ENCODE measurements at regions not wholly inside any gene's neighbourhood (a gene's known extent, or its start where the extent isn't known, plus 50 kb on each side); places are given as distances from the start of the nearest gene placed in this dataset.

- TF ChIP-seq MTA3 (IDR thresholded peaks at IDR 0.05; ENCODE audit: borderline replicate concordance, low read length), result no peak
- TF ChIP-seq CHD1 (IDR thresholded peaks at IDR 0.05; ENCODE audit: low read depth, low read length), result no peak
- no peak for TF ChIP-seq CREB1 (IDR thresholded peaks at IDR 0.05; ENCODE audit: low read depth)
- no peak for TF ChIP-seq HDAC6 (IDR thresholded peaks at IDR 0.05; ENCODE audit: unreplicated experiment)
- TF ChIP-seq STAT1 (conservative IDR thresholded peaks at IDR 0.05), result no peak
These were observed 154.6 kb upstream of the MGAT5 start (continued) for GRCh38 chr2:134099273-134099672.

GRCh38 chr2:134103196-134103595 lies 150.7 kb upstream of the MGAT5 start:
- in situ Hi-C loops (cut with MboI), result no loop called here
- H3K4me2 ChIP-seq (ENCODE audit: control insufficient read depth, insufficient read depth), result no peak overlapping the region
- no peaks in the 10 kb centered on the region for H3K36me3 ChIP-seq (ENCODE audit: control insufficient read depth in 2 of 2, insufficient read depth in 2 of 2, low read length in 1 of 2)
- DNase-seq (ENCODE audit: low read depth, low spot score), result no peak
- H3K27ac ChIP-seq (ENCODE audit: control insufficient read depth, insufficient read depth), result no peak overlapping the region
- intact Hi-C loops (cut with micrococcal nuclease; ENCODE audit: unreplicated experiment), result loop anchor here (5.0 kb wide), 1 partner anchor 216 kb away; no protein-coding TSS in a partner anchor
- H3K4me3 ChIP-seq, result no peak overlapping the region
- no peak overlapping the region for H2AFZ ChIP-seq (ENCODE audit: control insufficient read depth, low read depth, low read length)
- no peak for ATAC-seq
- H3K4me1 ChIP-seq (ENCODE audit: control insufficient read depth, insufficient read depth, low read length), result no peaks in the 10 kb centered on the region
- no peaks in the 10 kb centered on the region for H3K79me2 ChIP-seq (ENCODE audit: control insufficient read depth, insufficient read depth, low read length)
- H3K27me3 ChIP-seq (replicated peaks in 1 of 2; ENCODE audit: control insufficient read depth in 2 of 2, insufficient read depth in 2 of 2, low read length in 1 of 2), result no peaks in the 10 kb centered on the region; a peak in 1 of 4 replicates
- POLR2A ChIA-PET, result no interaction called here
- no peak for FAIRE-seq
- H3K9me3 ChIP-seq (replicated peaks; ENCODE audit: control insufficient read depth, insufficient read depth, low read length), result no peaks in the 10 kb centered on the region
- CTCF ChIA-PET, result interaction anchor here (1.0 to 1.5 kb wide), 2 partner anchors 16 to 217 kb away, joined by 3 to 5 read pairs; no protein-coding TSS in a partner anchor
- WGBS (ENCODE audit: insufficient coverage, insufficient replicate concordance, low lambda C conversion rate, missing lambda C conversion rate), result 92% methylated on average over 2 of the region's 2 CpGs
- RAD21 ChIA-PET (ENCODE audit: unreplicated experiment), result no interaction called here
- no peaks in the 10 kb centered on the region for H4K20me1 ChIP-seq (ENCODE audit: control insufficient read depth, insufficient read depth)
- H3K9ac ChIP-seq (ENCODE audit: control insufficient read depth, insufficient read depth, low read length), result no peak overlapping the region
- SMC1A ChIA-PET (ENCODE audit: uncharacterized antibody, unreplicated experiment), result interaction anchor here (0.6 to 5.3 kb wide), 5 partner anchors 14 to 661 kb away, joined by 3 to 22 read pairs (median 3); partner anchors contain the start of gene MGAT5
- TF ChIP-seq HDGF (IDR thresholded peaks at IDR 0.05) (no peak), POLR2A (IDR thresholded peaks at IDR 0.05; ENCODE audit: low read depth, low read length) (no peak), JUNB (IDR thresholded peaks at IDR 0.05) (no peak), FOXM1 (IDR thresholded peaks at IDR 0.05; ENCODE audit: low read depth, low read length) (no peak), PAX5 (IDR thresholded peaks at IDR 0.05; ENCODE audit: borderline replicate concordance, low read depth, low read length) (no peak), SREBF1 (IDR thresholded peaks at IDR 0.05; ENCODE audit: low read length) (no peak), NR2C1 (IDR thresholded peaks at IDR 0.05) (no peak), EZH2 (IDR thresholded peaks at IDR 0.05; ENCODE audit: borderline replicate concordance, control insufficient read depth, low read depth, low read length) (no peak), EP300 (IDR thresholded peaks at IDR 0.05; ENCODE audit: borderline replicate concordance in 1 of 2, control insufficient read depth in 1 of 2, low read depth in 2 of 2, low read length in 2 of 2) (no peak), CBFB (IDR thresholded peaks at IDR 0.05; ENCODE audit: low read depth) (no peak)
- no TSS peak for BruUV-seq (replicated peaks)

Data from GM12878 (cell line).